ENCODE measurements at regions not wholly inside any gene's neighbourhood (a gene's known extent, or its start where the extent isn't known, plus 50 kb on each side); places are given as distances from the start of the nearest gene placed in this dataset.

DNA sequence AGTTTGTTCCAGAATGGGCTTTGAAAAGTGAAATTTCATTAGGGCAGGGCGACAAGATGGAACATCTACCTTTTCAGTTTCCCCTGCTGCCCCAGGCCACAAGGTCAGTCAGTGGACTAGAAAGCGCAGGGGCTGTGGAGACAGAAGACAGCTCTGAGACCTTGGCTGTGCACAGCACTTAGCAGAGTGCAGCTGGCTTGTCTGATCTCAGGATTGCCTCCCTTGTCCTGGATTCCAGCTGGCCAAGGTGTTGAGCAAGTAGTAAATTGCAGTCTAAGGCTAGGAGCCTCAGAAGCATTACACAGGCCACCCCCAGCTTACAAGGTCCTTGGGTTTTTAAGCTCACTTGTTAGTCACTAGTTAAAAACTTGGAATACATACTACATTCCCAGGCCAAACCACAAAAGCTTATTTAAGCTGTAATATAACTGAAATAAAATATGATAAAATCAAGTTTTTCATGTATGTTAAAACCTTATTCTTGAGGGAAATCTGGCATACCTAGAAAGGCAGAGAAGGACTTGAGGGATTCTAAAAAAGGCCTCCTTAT is 67.3 kb upstream of the NPY start:
- no peak for DNase-seq

DNA sequence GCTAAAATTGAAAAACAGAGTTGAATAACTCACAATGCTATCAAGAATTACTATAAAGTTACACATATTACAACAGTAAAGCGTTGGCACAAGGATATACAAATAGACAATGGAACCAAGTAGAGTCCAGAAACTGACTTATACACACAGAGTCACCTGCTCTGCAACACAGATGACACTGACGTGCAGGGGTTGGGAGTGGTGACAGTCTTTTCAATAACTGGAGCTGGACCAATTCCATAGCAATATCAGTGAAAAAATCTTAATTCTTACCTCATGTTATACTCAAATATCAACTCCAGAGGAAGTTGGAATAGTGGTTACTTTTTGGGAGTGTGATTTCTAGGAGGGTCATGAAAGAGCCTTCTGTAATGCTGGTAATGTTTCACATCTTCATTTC is 62.5 kb upstream of the NPY start:
- no peak for DNase-seq

DNA sequence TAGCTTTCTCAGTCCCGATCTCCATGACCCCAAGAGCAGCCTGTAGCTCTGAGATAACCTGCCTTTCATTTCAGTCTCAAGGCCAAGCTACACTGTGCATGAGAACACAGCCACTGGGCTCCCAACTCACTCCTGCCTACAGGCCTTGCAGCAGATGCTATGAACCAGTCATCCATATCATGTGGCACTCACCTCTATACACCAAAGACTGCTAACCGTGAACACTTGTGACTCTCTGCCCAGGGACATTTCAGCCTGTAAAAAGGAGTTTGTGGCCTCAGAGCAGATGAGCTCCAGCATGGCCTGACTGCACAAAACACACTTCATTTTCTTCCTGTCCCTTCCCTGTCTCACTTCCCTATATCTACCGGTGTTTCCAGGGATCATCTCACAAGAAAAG is 56.9 kb upstream of the NPY start:
- DNase-seq = no peak

DNA sequence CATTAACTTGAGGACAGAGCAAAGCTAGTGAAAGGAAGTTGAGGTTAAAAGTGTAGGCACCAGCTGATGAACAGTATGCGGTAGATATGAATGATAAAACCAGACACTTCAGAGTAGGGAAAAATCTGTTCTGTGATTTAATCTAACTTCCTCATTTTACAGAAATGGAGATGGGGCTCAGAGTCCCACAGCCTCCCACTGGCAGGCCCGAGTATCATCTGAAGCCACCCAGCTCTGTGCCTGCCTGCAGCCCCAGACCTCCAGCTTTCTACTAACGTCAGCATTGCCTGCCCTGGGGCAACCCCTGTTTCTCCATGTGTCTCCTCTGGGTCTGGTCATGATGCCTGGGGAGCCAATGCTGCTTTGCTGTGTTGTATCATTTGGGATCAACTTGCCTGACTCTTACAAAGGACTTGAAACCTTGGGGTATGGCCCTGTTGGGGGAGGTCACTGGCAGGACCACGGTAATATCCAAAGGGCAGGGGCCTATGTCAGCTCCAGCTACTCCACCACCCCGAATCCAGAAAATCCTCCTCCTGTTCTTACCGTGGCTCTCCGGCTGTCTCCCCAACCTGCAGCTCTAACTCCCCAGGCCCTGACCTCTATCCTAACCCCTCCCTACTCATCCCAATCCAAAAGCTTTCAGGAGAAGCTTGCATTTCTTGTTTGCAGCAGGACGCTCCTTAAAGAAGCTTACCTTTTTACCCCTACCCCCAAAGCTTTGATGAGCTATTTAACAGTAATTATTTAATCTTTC is 56.2 kb upstream of the NPY start:
- no peak for DNase-seq

DNA sequence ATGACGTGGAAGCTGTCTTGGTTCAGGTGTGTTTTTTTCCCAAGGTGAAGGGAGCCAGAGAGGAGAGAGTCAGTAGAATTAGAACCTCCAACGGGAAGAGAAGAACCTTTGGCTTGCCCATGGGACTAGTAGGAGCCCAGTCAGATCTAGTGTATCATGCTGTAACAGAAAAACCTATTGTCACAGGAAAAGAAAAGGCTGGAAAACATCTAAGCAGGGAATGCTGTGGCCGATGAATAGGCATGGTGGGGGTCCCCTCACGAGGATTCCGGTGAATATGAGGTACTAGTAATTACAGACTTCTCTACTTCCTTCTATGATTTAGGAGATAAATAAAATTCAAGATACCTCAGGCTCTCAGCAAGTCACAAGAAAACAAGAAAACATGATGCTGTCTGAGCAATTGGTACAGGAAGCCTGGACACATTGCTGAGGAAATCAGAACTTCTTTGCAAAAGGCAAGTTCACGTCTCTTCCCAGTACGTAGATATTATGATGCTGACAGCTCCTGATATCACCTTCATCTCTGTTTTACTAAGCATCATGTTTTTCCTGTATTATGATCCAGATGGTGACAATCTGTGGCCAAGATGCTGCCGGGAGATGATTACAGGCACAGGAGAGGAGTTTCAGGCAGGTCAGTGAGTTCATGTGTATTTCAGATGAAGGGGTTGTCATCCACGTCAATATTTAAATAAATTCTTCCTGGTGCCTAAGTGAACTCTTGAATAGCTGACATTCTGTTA is 54.3 kb upstream of the NPY start:
- DNase-seq = no peak

DNA sequence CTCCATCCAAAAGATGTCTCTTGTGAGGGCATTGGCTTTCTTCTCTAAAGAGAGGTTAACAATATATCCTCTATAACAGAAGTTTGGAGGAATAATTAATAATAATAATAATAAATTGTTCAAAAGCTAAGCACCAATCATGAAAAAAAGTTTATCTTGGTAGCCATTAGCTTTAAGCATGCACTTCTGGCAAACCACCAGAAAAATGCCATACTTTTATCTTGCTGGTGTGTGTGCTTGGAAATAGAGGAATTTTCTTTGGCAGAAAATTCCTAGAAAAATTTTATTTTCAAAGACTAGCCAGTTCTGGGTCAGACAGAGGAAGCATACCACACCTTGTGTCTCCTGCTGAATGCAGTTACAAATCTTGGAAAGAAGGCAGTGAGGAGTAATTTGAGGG is 52.5 kb upstream of the NPY start:
- no peak for DNase-seq

DNA sequence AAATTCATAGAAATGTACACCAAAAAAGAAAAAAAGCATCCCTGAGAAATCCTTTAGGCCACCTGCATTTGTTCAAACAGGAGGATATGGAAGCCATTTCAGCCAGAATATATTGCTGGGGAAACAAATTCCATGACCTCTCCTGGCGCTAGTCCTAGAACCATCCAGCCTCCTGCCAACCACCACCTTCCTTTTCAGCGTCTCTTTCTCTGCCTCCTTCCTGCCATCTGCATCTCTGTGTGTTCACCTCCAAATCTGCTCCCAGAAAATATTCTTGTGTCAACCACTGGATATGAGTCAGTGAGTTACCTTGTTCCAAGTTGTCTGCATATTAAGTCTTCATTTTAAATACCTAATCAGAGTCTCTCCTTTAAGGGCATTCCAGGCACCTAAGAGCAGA is 50.6 kb upstream of the NPY start:
- no peak for DNase-seq

Data from HCEC 1CT (cell line).